GM19043 (cell line): ENCODE measurements at regions not wholly inside any gene's neighbourhood (a gene's known extent, or its start where the extent isn't known, plus 50 kb on each side); places are given as distances from the start of the nearest gene placed in this dataset.
"Not testable (repeated sequence)": the region's sequence is repeated elsewhere in the genome, so short reads cannot be mapped to it uniquely, and the experiment has no call there.

Experiments used
- ATAC-seq: cut with Tn5 transposase; IDR thresholded peaks from one replicate; pipeline ENCODE4 v1.9.1; 2021; ENCODE audit warnings: low read depth; ENCODE audit not compliant: unreplicated experiment

- no peak for ATAC-seq
These were observed 231.5 kb downstream of the CYLC2 start for GRCh38 chr9:103226647-103227013.

- ATAC-seq: not testable (repeated sequence)
These were observed 242.5 kb downstream of the CYLC2 start for GRCh38 chr9:103237571-103238109.

- ATAC-seq: no peak
These were observed 246.9 kb downstream of the CYLC2 start for GRCh38 chr9:103242025-103242424.

GRCh38 chr9:103242486-103242885 is 247.4 kb downstream of the CYLC2 start:
- no peak for ATAC-seq

GRCh38 chr9:103243553-103243952 is 248.4 kb downstream of the CYLC2 start:
- ATAC-seq: no peak

- no peak for ATAC-seq
These were observed 250.2 kb downstream of the CYLC2 start for GRCh38 chr9:103245369-103245768.

- ATAC-seq: no peak
These were observed 266.8 kb downstream of the CYLC2 start for GRCh38 chr9:103261951-103262350.

GRCh38 chr9:103266064-103266463 is 270.9 kb downstream of the CYLC2 start:
- no peak for ATAC-seq

GRCh38 chr9:103277240-103277639 is 282.1 kb downstream of the CYLC2 start:
- ATAC-seq: no peak

GRCh38 chr9:103281126-103281525 is 286.0 kb downstream of the CYLC2 start:
- ATAC-seq: no peak

- no peak for ATAC-seq
These were observed 292.2 kb downstream of the CYLC2 start for GRCh38 chr9:103287361-103287760.

GRCh38 chr9:103296189-103296588 is 301.1 kb downstream of the CYLC2 start:
- no peak for ATAC-seq

- no peak for ATAC-seq
These were observed 305.9 kb downstream of the CYLC2 start for GRCh38 chr9:103301051-103301450.

- ATAC-seq: no peak
These were observed 309.7 kb downstream of the CYLC2 start for GRCh38 chr9:103304797-103305196.

- no peak for ATAC-seq
These were observed 324.8 kb downstream of the CYLC2 start for GRCh38 chr9:103319979-103320378.

GRCh38 chr9:103323699-103324098 is 328.6 kb downstream of the CYLC2 start:
- no peak for ATAC-seq

- ATAC-seq: no peak
These were observed 340.3 kb downstream of the CYLC2 start for GRCh38 chr9:103335461-103335860.

- ATAC-seq: no peak
These were observed 359.9 kb downstream of the CYLC2 start for GRCh38 chr9:103355000-103355399.

GRCh38 chr9:103357980-103358379 is 362.8 kb downstream of the CYLC2 start:
- ATAC-seq: not testable (repeated sequence)

- ATAC-seq: no peak
These were observed 366.8 kb downstream of the CYLC2 start for GRCh38 chr9:103361906-103362305.

GRCh38 chr9:103362986-103363385 is 367.9 kb downstream of the CYLC2 start:
- ATAC-seq: no peak

- no peak for ATAC-seq
These were observed 369.6 kb downstream of the CYLC2 start for GRCh38 chr9:103364753-103365152.

GRCh38 chr9:103371152-103371551 is 376.0 kb downstream of the CYLC2 start:
- ATAC-seq: no peak
